ENCODE measurements at regions not wholly inside any gene's neighbourhood (a gene's known extent, or its start where the extent isn't known, plus 50 kb on each side); places are given as distances from the start of the nearest gene placed in this dataset.

- TF ChIP-seq POLR2A (IDR thresholded peaks at IDR 0.05) (no peak), CTCF (IDR thresholded peaks at IDR 0.05) (no peak)
- H3K4me1 ChIP-seq, result no peaks in the 10 kb centered on the region
- no peak overlapping the region for H3K4me3 ChIP-seq (replicated peaks in 1 of 3)
- intact Hi-C loops (cut with DNase I), result no loop called here
- no peak overlapping the region for H3K27ac ChIP-seq
- WGBS, 2 donors, result 74 to 80% methylated on average over 5 of the region's 5 CpGs
- H3K27me3 ChIP-seq, result no peaks in the 10 kb centered on the region
- DNase-seq, result no peak
- H3K36me3 ChIP-seq, result no peaks in the 10 kb centered on the region
- H3K9me3 ChIP-seq, result no peaks in the 10 kb centered on the region
Measured at GRCh38 chr13:54194233-54195024, 1165.8 kb downstream of the OLFM4 start.

- TF ChIP-seq CTCF (IDR thresholded peaks at IDR 0.05) (no peak), POLR2A (IDR thresholded peaks at IDR 0.05) (no peak)
- intact Hi-C loops (cut with DNase I), result no loop called here
- Histone ChIP-seq H3K4me1 (no peaks in the 10 kb centered on the region), H3K4me3 (replicated peaks in 1 of 3) (no peak overlapping the region), H3K36me3 (no peaks in the 10 kb centered on the region), H3K9me3 (no peaks in the 10 kb centered on the region), H3K27ac (no peak overlapping the region), H3K27me3 (no peaks in the 10 kb centered on the region)
- no peak for DNase-seq
Measured at GRCh38 chr13:54196684-54197083, 1168.1 kb downstream of the OLFM4 start.

- 81 to 82% methylated on average over 2 of the region's 2 CpGs for WGBS, 2 donors
- Histone ChIP-seq H3K4me3 (replicated peaks in 1 of 3) (no peak overlapping the region), H3K36me3 (no peaks in the 10 kb centered on the region), H3K4me1 (no peaks in the 10 kb centered on the region), H3K9me3 (no peaks in the 10 kb centered on the region), H3K27ac (no peak overlapping the region), H3K27me3 (no peaks in the 10 kb centered on the region)
- TF ChIP-seq CTCF (IDR thresholded peaks at IDR 0.05) (no peak), POLR2A (IDR thresholded peaks at IDR 0.05) (no peak)
- intact Hi-C loops (cut with DNase I), result no loop called here
- DNase-seq, result no peak
Measured at GRCh38 chr13:54198911-54199310, 1170.3 kb downstream of the OLFM4 start.

- intact Hi-C loops (cut with DNase I), result no loop called here
- Histone ChIP-seq H3K4me1 (no peaks in the 10 kb centered on the region), H3K27me3 (no peaks in the 10 kb centered on the region), H3K27ac (no peak overlapping the region), H3K36me3 (no peaks in the 10 kb centered on the region), H3K9me3 (no peaks in the 10 kb centered on the region), H3K4me3 (replicated peaks in 1 of 3) (no peak overlapping the region)
- no peak for TF ChIP-seq CTCF (IDR thresholded peaks at IDR 0.05)
- no peak for TF ChIP-seq POLR2A (IDR thresholded peaks at IDR 0.05)
- no peak for DNase-seq
- WGBS, 2 donors, result 53 to 64% methylated on average over 1 of the region's 1 CpG
Measured at GRCh38 chr13:54206626-54207025, 1178.0 kb downstream of the OLFM4 start.

GRCh38 chr13:54210397-54211049 is 1181.9 kb downstream of the OLFM4 start:
- Histone ChIP-seq H3K27ac (no peak overlapping the region), H3K4me3 (replicated peaks in 1 of 3) (no peak overlapping the region), H3K27me3 (no peaks in the 10 kb centered on the region), H3K9me3 (no peaks in the 10 kb centered on the region), H3K4me1 (no peaks in the 10 kb centered on the region), H3K36me3 (no peaks in the 10 kb centered on the region)
- WGBS, 2 donors, result 76 to 80% methylated on average over 2 of the region's 2 CpGs
- DNase-seq, result no peak
- TF ChIP-seq POLR2A (IDR thresholded peaks at IDR 0.05), result no peak
- no peak for TF ChIP-seq CTCF (IDR thresholded peaks at IDR 0.05)
- intact Hi-C loops (cut with DNase I), result no loop called here

Measured in thyroid gland (tissue), 4 donors.